ENCODE measurements at regions not wholly inside any gene's neighbourhood (a gene's known extent, or its start where the extent isn't known, plus 50 kb on each side); places are given as distances from the start of the nearest gene placed in this dataset.

DNA sequence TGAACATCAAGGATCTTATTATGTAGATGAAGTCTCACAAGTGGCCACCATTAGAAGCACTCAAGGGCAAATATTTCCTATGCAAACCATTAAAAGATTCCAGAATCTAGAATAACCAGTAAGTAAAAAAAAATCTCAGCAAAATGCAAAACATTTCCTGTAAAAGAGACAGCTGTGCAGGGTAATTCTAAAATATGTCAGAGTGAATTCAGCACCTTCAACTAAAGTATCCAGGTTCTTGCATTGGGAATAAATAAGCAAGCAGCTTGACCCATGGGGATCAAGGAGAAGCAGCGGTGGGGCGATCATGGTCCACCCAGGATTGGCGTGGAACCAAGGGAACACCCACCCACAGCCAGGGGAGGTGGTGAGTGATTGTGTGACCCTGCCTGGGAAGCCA, 2188.9 kb downstream of the PCDH7 start:
- TF ChIP-seq POLR2A (IDR thresholded peaks at IDR 0.05) = no peak
- TF ChIP-seq, protein P1, sequence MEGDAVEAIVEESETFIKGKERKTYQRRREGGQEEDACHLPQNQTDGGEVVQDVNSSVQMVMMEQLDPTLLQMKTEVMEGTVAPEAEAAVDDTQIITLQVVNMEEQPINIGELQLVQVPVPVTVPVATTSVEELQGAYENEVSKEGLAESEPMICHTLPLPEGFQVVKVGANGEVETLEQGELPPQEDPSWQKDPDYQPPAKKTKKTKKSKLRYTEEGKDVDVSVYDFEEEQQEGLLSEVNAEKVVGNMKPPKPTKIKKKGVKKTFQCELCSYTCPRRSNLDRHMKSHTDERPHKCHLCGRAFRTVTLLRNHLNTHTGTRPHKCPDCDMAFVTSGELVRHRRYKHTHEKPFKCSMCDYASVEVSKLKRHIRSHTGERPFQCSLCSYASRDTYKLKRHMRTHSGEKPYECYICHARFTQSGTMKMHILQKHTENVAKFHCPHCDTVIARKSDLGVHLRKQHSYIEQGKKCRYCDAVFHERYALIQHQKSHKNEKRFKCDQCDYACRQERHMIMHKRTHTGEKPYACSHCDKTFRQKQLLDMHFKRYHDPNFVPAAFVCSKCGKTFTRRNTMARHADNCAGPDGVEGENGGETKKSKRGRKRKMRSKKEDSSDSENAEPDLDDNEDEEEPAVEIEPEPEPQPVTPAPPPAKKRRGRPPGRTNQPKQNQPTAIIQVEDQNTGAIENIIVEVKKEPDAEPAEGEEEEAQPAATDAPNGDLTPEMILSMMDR (IDR thresholded peaks at IDR 0.05) = no peak
- DNase-seq = no peak

DNA sequence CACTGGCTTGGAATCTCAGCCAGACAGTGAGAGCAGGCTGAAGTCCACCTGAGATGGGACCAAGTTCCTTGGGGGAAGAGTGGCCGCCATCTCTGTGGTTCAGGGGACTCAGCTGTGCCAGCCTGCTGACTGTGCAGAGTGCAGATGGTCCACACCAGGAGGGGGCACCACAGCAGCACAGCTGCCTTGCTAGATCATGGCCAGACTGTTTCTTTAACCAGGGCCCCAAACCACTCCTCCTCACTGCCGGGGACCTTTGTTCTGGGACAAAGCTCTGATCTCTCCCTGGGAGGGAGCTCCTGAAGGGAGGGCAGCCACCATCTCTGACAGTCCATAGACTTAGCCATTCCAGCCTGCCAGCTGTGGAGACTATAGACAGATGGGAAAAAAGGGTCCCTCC, 2189.6 kb downstream of the PCDH7 start:
- no peaks in the 10 kb centered on the region for H3K4me1 ChIP-seq (replicated peaks in 1 of 2)
- H3K4me3 ChIP-seq = no peak overlapping the region
- no peaks in the 10 kb centered on the region for H3K36me3 ChIP-seq (replicated peaks in 1 of 2)
- H3K27ac ChIP-seq = no peak overlapping the region
- no peaks in the 10 kb centered on the region for H3K27me3 ChIP-seq
- no peaks in the 10 kb centered on the region for H3K9me3 ChIP-seq (replicated peaks in 1 of 3)
- TF ChIP-seq, protein P1 (IDR thresholded peaks at IDR 0.05) = no peak
- TF ChIP-seq POLR2A (IDR thresholded peaks at IDR 0.05) = no peak
- intact Hi-C loops (cut with DNase I) = no loop called here
- 87 to 93% (median 88%) methylated on average over 2 of the region's 2 CpGs; no CpG with 5 or more reads in 1 of the 4 donors for WGBS, 4 donors
- no peak for DNase-seq

More for the DNA sequence above, 2188.9 kb downstream of the PCDH7 start:
- Histone ChIP-seq H3K9me3 (replicated peaks in 1 of 3) (no peaks in the 10 kb centered on the region), H3K27me3 (no peaks in the 10 kb centered on the region), H3K4me3 (no peak overlapping the region), H3K27ac (no peak overlapping the region), H3K36me3 (replicated peaks in 1 of 2) (no peaks in the 10 kb centered on the region), H3K4me1 (replicated peaks in 1 of 2) (no peaks in the 10 kb centered on the region)
- WGBS, 4 donors = 80 to 89% (median 83%) methylated on average over 3 of the region's 3 CpGs
- intact Hi-C loops (cut with DNase I) = no loop called here

DNA sequence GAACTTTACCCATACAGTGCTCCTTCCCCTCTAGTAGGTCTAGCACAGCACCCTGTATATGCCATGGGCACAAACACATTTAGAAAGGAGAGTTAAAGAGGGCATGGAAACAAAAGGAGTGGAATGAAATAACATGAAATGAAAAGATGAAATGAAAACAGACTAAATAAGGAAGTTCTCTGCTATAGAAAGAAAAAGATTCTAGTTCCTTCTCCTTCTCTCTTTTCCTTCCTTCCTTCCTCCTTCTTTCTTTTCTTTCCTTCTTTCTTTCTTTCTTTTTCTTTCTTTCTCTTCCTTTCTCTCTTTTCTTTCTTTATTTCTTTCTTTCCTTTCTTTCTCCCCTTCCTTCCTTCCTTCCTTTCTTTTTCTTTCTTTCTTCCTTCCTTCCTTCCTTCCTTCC, 2197.4 kb downstream of the PCDH7 start:
- peaks cover 0 to 5% (median 0%) of the 10 kb centered on the region in 3 donors for H3K9me3 ChIP-seq (replicated peaks in 1 of 3)
- TF ChIP-seq, protein P1 (IDR thresholded peaks at IDR 0.05) = no peak
- TF ChIP-seq POLR2A (IDR thresholded peaks at IDR 0.05) = no peak
- no peaks in the 10 kb centered on the region for H3K4me1 ChIP-seq (replicated peaks in 1 of 2)
- no peak overlapping the region for H3K27ac ChIP-seq
- no peak for DNase-seq
- H3K4me3 ChIP-seq = no peak overlapping the region
- intact Hi-C loops (cut with DNase I) = no loop called here
- H3K36me3 ChIP-seq (replicated peaks in 1 of 2) = no peaks in the 10 kb centered on the region
- no peaks in the 10 kb centered on the region for H3K27me3 ChIP-seq

DNA sequence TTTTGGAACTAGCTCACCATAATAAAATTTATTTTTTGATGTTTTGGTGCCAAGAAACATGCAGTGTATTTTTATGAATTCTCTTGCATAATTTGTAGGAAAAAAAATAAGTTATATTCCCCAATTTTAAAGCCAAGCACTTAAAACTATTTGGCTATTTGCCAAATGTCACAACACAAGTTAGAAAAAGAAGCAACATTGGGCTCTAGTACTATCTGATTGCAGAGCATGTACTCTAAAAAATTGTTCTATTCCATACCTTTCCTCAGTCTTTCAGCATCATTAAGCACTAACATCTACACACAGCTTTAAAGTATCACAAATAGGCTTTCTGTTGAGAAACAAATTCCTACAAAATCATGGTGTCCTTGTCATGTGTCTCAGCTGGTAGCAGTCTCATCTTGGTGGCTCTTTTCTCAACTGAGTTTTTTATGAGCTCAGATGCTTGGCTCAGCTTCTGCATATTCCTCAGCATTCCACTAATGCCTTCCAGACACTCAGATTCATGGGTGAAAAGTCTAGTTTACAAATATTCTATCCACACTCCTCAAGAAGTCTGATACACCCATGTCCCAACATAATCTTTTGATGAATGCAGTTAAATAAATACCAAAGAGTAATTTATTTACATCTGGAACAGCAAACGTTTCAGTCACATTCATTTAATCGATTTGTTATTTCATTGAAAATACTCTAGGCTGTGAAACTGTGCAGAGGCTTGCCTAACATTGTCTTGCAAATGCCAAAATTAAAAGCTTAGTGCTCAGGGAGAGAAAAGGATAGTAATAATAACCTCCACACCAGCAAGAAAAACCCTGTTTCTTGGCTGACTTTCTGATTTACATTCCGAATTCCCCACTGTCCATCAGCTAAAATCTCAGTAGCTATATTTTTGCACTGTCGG, 2209.9 kb downstream of the PCDH7 start:
- Histone ChIP-seq H3K36me3 (replicated peaks in 1 of 2) (no peaks in the 10 kb centered on the region), H3K9me3 (replicated peaks in 1 of 3) (no peaks in the 10 kb centered on the region), H3K4me1 (replicated peaks in 1 of 2) (no peaks in the 10 kb centered on the region), H3K4me3 (no peak overlapping the region), H3K27ac (no peak overlapping the region), H3K27me3 (no peaks in the 10 kb centered on the region)
- 42 to 47% (median 45%) methylated on average over 4 of the region's 4 CpGs for WGBS, 4 donors
- DNase-seq = no peak
- intact Hi-C loops (cut with DNase I) = no loop called here
- TF ChIP-seq, protein P1 (IDR thresholded peaks at IDR 0.05) = no peak
- no peak for TF ChIP-seq POLR2A (IDR thresholded peaks at IDR 0.05)

All from adrenal gland (tissue), 9 donors.